PFSK-1 (cell line): ENCODE measurements at regions not wholly inside any gene's neighbourhood (a gene's known extent, or its start where the extent isn't known, plus 50 kb on each side); places are given as distances from the start of the nearest gene placed in this dataset.

Experiments used
- FOXP2 ChIP-seq: optimal IDR thresholded peaks from 2 replicates; pipeline ENCODE3; 2011; ENCODE audit warnings: borderline replicate concordance, control low read depth, inconsistent platforms; ENCODE audit not compliant: insufficient read depth; ENCODE audit errors: extremely low read length, extremely low read depth
- POLR2AphosphoS5 ChIP-seq: IDR thresholded peaks from 2 replicates; pipeline ENCODE4 v1.6.1; 2012; ENCODE audit warnings: low read depth, mild to moderate bottlenecking, control low read depth, low read length, moderate library complexity
- REST ChIP-seq, 2 experiments: IDR thresholded peaks; 2 replicates each; pipeline versions ENCODE4 v1.6.1 to v1.8.0; 2011 to 2012; ENCODE audit warnings: low read depth in 2 of 2, low read length in 2 of 2, control low read depth in 1 of 2, inconsistent platforms in 1 of 2, mild to moderate bottlenecking in 1 of 2, moderate library complexity in 1 of 2; ENCODE audit not compliant: insufficient read depth in 1 of 2
- SIN3A ChIP-seq: IDR thresholded peaks from 2 replicates; pipeline ENCODE4 v1.6.1; 2012; ENCODE audit warnings: mild to moderate bottlenecking, low read length, moderate library complexity, borderline replicate concordance; ENCODE audit not compliant: insufficient read depth
- TAF1 ChIP-seq: IDR thresholded peaks from 2 replicates; pipeline ENCODE4 v1.6.1; 2012; ENCODE audit warnings: low read length, control low read depth, borderline replicate concordance; ENCODE audit not compliant: insufficient read depth

GRCh38 chr6:2363211-2363610, 117.8 kb upstream of the GMDS start:
- TF ChIP-seq SIN3A (no peak), TAF1 (no peak), POLR2AphosphoS5 (no peak), REST (IDR thresholded peaks at IDR 0.05; ENCODE audit: insufficient read depth in 1 of 2, low read depth in 2 of 2, low read length in 2 of 2) (no peak), FOXP2 (no peak)

- TF ChIP-seq POLR2AphosphoS5 (no peak), SIN3A (no peak), REST (IDR thresholded peaks at IDR 0.05; ENCODE audit: insufficient read depth in 1 of 2, low read depth in 2 of 2, low read length in 2 of 2) (no peak), FOXP2 (no peak), TAF1 (no peak)
Observed at GRCh38 chr6:2361195-2361594, 115.8 kb upstream of the GMDS start.

GRCh38 chr6:2360716-2361115, 115.3 kb upstream of the GMDS start:
- TF ChIP-seq SIN3A (no peak), REST (IDR thresholded peaks at IDR 0.05; ENCODE audit: insufficient read depth in 1 of 2, low read depth in 2 of 2, low read length in 2 of 2) (no peak), POLR2AphosphoS5 (no peak), FOXP2 (no peak), TAF1 (no peak)

- TF ChIP-seq SIN3A (no peak), POLR2AphosphoS5 (no peak), TAF1 (no peak), REST (IDR thresholded peaks at IDR 0.05; ENCODE audit: insufficient read depth in 1 of 2, low read depth in 2 of 2, low read length in 2 of 2) (no peak), FOXP2 (no peak)
Observed at GRCh38 chr6:2360126-2360525, 114.7 kb upstream of the GMDS start.

GRCh38 chr6:2355150-2355549, 109.7 kb upstream of the GMDS start:
- TF ChIP-seq FOXP2 (no peak), POLR2AphosphoS5 (no peak), REST (IDR thresholded peaks at IDR 0.05; ENCODE audit: insufficient read depth in 1 of 2, low read depth in 2 of 2, low read length in 2 of 2) (no peak), SIN3A (no peak), TAF1 (no peak)
